ENCODE measurements at regions not wholly inside any gene's neighbourhood (a gene's known extent, or its start where the extent isn't known, plus 50 kb on each side); places are given as distances from the start of the nearest gene placed in this dataset.
"Not testable (repeated sequence)": the region's sequence is repeated elsewhere in the genome, so short reads cannot be mapped to it uniquely, and the experiment has no call there.

GRCh38 chr1:60547821-60548220, 474.3 kb upstream of the C1orf87 start:
- no peak overlapping the region for H3K4me3 ChIP-seq (ENCODE audit: low read depth, low read length)
- no peak for DNase-seq (ENCODE audit: low read depth)

- H3K4me3 ChIP-seq (ENCODE audit: low read depth, low read length): no peak overlapping the region
Measured at GRCh38 chr1:60541831-60542532, 468.4 kb upstream of the C1orf87 start.

DNA sequence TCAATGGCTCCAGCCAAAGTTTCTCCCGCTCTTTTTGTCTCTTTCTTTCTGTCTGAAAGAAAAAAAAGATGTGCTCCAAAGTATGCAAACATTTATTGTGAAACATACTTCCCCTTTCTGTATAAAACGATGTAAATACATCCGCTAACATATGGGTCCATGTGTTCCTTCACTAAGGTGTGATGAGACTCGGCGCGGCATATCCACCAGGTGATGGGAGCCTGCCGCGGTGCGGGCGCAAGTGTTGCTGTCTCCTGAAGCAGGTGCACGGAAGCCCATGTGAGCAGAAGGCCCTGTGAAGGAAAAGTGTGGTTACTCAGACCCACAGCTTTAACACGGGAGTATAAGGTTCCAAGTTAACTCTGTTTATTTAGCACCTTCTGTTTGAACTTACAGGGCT, 466.6 kb upstream of the C1orf87 start:
- H3K4me3 ChIP-seq (ENCODE audit: low read depth, low read length): no peak overlapping the region
- DNase-seq (ENCODE audit: low read depth): no peak

More at GRCh38 chr1:60541831-60542532, 468.4 kb upstream of the C1orf87 start:
- no peak for DNase-seq (ENCODE audit: low read depth)

DNA sequence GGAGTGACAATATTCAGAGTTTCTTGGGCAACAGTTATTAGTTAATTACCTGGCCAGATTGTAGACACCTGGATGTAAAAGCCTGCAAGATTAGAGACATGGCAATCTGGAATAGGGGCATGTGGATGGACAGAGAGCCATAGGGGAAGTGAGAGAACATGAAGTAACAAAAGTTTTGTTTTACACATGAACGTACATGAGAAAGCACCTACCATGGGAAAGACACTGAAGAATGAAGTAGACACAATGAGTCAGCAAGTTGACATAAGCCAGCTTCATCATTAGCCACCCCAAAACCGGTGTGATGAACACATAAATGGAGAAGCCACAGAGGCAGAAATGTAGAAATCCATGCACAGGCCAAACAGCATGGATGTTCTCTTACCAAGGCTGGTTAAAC, 462.1 kb upstream of the C1orf87 start:
- no peak for DNase-seq (ENCODE audit: low read depth)
- no peak overlapping the region for H3K4me3 ChIP-seq (ENCODE audit: low read depth, low read length)

DNA sequence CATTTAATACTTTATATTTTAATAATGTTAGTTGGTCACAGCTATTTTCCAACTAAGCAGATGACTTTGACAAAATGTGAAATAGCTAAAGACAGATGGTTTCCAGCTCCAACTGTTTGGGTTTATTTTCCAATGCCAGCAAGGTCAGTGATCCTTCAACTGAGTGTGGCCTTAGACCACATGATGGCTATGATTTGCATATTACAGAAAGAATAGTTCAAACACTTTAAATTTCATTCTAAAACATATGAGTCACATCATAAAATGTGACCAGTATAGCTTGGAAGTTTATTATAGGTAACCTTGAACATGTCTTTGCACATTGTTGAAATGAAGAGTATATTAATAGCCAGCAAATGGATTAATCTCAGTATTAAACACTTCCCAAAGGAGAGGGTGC, 454.0 kb upstream of the C1orf87 start:
- DNase-seq (ENCODE audit: low read depth): no peak

GRCh38 chr1:60516996-60517395, 443.4 kb upstream of the C1orf87 start:
- H3K4me3 ChIP-seq (ENCODE audit: low read depth, low read length): no peak overlapping the region
- DNase-seq (ENCODE audit: low read depth): no peak

More for the DNA sequence above, 454.0 kb upstream of the C1orf87 start:
- H3K4me3 ChIP-seq (ENCODE audit: low read depth, low read length): no peak overlapping the region

GRCh38 chr1:60510162-60510561, 436.6 kb upstream of the C1orf87 start:
- no peak overlapping the region for H3K4me3 ChIP-seq (ENCODE audit: low read depth, low read length)
- DNase-seq (ENCODE audit: low read depth): no peak

- H3K4me3 ChIP-seq (ENCODE audit: low read depth, low read length): no peak overlapping the region
Measured at GRCh38 chr1:60504206-60504840, 430.8 kb upstream of the C1orf87 start.

GRCh38 chr1:60503266-60503925, 429.8 kb upstream of the C1orf87 start:
- no peak for DNase-seq (ENCODE audit: low read depth)
- no peak overlapping the region for H3K4me3 ChIP-seq (ENCODE audit: low read depth, low read length)

More at GRCh38 chr1:60504206-60504840, 430.8 kb upstream of the C1orf87 start:
- DNase-seq (ENCODE audit: low read depth): no peak

GRCh38 chr1:60502506-60502905, 428.9 kb upstream of the C1orf87 start:
- no peak overlapping the region for H3K4me3 ChIP-seq (ENCODE audit: low read depth, low read length)
- no peak for DNase-seq (ENCODE audit: low read depth)

GRCh38 chr1:60489916-60490480, 416.4 kb upstream of the C1orf87 start:
- H3K4me3 ChIP-seq (ENCODE audit: low read depth, low read length): not testable (repeated sequence)

DNA sequence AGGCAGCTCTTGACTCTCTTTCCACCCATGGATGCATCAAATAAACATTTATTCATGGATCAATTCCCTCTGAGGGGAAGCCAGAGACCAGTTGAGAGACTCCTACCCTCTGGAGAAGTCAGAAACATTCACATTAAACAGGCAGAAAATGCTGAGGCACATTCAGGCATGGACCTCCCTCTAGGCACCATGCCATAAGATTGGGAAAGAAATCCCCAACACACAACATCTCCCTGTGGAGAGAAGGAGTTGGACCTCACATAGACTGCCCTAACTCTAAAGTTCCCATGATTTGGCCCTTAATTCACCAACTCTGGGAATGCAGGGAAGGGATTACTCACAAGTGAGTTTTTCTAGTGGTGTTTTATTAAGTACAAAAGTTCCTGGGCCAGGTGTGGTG, 415.3 kb upstream of the C1orf87 start:
- H3K4me3 ChIP-seq (ENCODE audit: low read depth, low read length): no peak overlapping the region
- DNase-seq (ENCODE audit: low read depth): no peak

More at GRCh38 chr1:60489916-60490480, 416.4 kb upstream of the C1orf87 start:
- DNase-seq (ENCODE audit: low read depth): not testable (repeated sequence)

DNA sequence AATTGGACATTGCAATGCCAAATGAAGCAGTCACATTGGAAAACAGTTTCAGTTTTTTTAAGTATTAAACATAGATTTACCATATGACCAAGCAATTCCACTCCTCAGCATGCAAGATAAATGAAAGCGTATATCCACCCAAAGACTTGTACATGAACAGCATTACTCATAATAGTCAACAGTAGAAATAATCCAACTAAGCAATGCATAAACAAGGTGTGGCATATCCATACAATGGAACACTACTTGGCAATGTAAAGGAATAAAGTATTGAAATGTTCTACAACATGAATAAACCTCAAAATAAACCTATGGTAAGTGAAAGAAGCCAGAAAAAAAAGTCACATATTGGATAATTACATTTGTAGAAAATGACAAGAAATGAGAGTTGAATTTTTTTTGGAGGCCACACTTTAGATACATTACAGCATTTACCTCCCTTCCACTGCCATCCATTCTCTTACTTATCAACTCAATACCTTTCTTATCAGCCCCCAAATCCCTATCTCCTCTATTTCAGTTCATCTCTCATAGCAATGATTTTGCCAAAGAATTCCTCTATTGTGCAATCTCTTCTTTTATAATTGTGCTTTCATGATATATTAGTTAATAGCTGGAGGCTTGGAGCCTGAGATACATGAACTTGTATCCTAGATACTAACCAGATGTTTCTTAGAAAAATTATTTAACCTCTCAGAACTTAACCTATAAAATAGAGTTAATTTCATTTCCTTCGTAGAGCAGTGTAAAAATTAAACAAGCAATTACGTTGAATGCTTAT, 414.2 kb upstream of the C1orf87 start:
- no peak overlapping the region for H3K4me3 ChIP-seq (ENCODE audit: low read depth, low read length)

GRCh38 chr1:60483509-60483908, 409.9 kb upstream of the C1orf87 start:
- H3K4me3 ChIP-seq (ENCODE audit: low read depth, low read length): no peak overlapping the region
- DNase-seq (ENCODE audit: low read depth): no peak

More for the DNA sequence above, 414.2 kb upstream of the C1orf87 start:
- DNase-seq (ENCODE audit: low read depth): no peak

DNA sequence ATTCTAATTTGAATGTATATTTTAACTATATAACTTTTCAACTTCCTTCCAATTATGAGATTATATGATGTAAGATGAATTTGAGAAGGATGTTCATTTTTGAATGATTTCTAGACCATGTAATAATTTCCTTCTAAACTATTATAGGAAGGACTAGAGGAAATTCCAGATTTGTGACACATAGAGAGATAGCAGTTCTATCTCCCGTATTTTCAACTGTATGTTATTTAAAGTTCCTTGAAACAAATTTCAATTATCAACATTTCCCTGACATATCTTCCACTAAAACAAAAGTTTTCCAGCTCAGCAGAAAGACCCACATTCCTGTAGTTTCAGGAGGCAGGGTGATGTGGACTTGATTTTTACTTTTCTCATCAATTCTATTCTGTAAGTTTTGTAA, 396.7 kb upstream of the C1orf87 start:
- no peak for DNase-seq (ENCODE audit: low read depth)
- H3K4me3 ChIP-seq (ENCODE audit: low read depth, low read length): no peak overlapping the region

- no peak overlapping the region for H3K4me3 ChIP-seq (ENCODE audit: low read depth, low read length)
- no peak for DNase-seq (ENCODE audit: low read depth)
Measured at GRCh38 chr1:60463786-60464185, 390.2 kb upstream of the C1orf87 start.

DNA sequence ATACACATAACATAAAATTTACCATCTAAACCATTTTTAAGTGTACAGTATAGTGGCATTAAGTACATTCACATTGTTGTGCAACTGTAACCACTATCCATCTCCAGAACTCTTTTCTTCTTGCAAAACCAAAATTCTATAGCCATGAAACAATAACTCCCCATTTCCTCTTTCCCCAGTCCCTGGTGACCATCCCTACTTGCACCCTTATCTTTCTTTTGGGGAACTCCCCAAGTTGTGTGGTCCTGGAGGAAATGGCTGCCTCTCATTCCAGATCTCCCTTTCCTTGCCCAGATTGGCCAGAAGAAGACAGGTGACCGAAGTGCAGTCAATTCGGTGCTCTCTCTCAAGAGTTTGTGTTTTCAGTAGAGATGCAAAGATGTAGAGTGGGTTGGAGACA, 389.6 kb upstream of the C1orf87 start:
- H3K4me3 ChIP-seq (ENCODE audit: low read depth, low read length): no peak overlapping the region
- DNase-seq (ENCODE audit: low read depth): no peak

- no peak overlapping the region for H3K4me3 ChIP-seq (ENCODE audit: low read depth, low read length)
- no peak for DNase-seq (ENCODE audit: low read depth)
Measured at GRCh38 chr1:60461925-60462595, 388.5 kb upstream of the C1orf87 start.

GRCh38 chr1:60458111-60458510, 384.5 kb upstream of the C1orf87 start:
- no peak for DNase-seq (ENCODE audit: low read depth)
- no peak overlapping the region for H3K4me3 ChIP-seq (ENCODE audit: low read depth, low read length)

Data from skeletal muscle cell (primary cell).